GM20431 (cell line): ENCODE measurements at regions not wholly inside any gene's neighbourhood (a gene's known extent, or its start where the extent isn't known, plus 50 kb on each side); places are given as distances from the start of the nearest gene placed in this dataset.

Experiments
- in situ Hi-C: fragments of 300-500 bp; cut with MseI, MboI; formaldehyde crosslinking; loops from one replicate; pipeline ENCODE4 v1.15.0; 2020; ENCODE audit warnings: low sequenced_read_pairs; ENCODE audit not compliant: unreplicated experiment

- in situ Hi-C loops: no loop called here
These were observed 256.2 kb upstream of the MANEA start for GRCh38 chr6:95321126-95321525.

DNA sequence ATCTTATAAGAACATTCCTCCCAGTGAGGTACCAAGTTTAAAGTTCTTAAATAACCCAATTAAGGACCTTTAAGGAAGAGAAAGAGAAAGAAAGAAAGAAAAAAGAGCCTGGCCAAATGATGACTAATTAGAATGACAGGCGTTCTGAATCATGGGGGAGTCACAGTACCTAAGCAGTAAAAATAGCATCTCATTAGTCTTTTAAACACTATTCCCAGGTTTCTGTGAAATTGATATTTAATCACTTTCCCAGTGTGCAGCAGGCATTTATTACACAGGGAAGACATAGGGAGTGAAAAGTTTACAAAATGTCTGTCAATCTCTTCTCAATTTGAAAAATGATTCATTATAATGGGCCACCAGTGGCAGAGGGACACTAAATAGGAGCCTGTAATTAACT is 251.4 kb upstream of the MANEA start:
- in situ Hi-C loops: no loop called here

DNA sequence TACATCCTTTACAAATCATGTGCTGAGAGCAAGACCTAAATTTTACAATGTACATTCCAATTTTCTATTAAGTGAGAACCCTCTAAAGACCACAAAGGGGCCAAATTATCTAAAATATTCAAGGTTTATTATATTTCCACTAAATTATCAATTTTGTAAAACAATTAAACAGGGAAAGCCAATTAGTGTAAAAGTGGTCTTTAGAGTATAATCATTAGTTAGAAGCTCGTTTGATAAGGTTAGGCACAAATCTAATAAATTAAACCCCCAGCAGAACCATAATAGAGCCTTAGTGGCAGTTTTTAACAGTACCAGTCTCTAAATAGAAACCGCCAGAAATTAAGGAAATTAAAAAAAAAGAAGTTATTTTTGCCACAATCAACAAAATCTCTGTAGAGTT is 249.1 kb upstream of the MANEA start:
- in situ Hi-C loops: no loop called here

GRCh38 chr6:95352064-95352795 is 225.1 kb upstream of the MANEA start:
- in situ Hi-C loops: no loop called here

DNA sequence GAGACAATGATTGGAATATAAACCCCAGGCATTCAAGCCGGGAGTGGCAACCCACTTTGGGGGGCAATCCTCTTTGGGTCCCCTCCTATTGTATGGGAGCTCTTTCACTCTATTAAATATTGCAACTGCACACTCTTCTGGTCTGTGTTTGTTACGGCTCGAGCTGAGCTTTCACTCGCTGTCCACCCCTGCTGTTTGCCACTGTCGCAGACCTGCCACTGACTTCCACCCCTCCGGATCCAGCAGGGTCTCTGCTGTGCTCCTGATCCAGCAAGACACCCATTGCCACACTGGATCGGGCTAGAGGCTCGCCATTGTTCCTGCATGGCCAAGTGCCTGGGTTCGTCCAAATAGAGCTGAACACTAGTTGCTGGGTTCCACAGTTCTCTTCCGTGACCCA is 222.8 kb upstream of the MANEA start:
- in situ Hi-C loops: no loop called here

DNA sequence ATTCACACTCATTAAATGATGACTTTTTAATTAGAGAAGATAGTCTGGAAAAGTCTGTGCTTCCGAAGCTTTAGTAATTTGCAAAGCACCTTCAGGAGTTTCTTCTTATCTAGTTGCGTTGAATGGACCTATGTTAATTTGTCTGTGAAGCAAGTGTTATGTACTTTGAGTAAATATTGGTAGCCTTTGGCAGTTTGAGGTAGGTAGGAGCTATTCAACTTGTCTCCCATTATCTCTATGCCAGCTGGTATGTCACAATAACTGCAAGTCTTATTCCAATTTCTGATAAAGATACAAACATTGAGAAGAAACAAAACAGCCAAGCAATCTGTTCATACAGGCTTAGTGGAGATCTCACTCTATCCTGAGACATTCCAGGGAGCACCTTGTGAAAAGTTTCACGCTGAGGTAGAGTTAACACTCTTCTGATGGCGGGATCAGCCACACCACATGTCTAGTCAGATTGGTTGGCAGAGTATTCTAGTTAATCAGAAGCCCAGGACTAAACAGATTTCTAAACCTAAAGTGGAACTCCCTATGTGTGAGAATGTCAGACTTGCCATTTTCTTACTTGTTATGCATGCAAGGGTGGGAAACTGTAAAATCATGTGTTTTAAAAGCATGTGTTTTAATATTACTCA is 219.8 kb upstream of the MANEA start:
- in situ Hi-C loops: no loop called here

DNA sequence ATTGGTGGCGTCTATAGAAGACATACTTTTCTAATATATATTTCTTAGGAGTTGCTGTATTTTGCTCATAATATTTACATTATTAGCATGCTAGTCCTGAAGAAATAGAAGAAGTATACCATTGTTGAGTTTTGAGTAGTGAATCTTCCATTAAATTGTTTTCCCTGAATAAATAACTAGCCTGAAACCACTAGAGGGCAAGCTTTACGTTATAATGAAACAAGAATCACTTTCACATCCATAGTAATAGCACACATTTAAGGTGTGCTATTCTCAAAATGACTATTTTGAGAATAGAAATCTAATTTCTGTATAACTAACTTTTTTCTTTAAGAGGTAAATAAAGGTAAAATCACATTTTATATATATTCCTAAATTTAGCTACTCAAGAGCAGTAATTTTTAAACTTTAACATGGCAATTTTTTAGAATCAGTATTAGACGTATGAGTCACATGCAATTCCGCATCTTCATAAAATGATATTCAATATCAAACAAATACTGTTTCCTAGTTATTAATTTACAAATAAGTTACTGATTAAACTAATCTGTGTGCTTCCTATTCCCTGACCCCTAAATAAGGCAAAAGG is 213.2 kb upstream of the MANEA start:
- in situ Hi-C loops: no loop called here

DNA sequence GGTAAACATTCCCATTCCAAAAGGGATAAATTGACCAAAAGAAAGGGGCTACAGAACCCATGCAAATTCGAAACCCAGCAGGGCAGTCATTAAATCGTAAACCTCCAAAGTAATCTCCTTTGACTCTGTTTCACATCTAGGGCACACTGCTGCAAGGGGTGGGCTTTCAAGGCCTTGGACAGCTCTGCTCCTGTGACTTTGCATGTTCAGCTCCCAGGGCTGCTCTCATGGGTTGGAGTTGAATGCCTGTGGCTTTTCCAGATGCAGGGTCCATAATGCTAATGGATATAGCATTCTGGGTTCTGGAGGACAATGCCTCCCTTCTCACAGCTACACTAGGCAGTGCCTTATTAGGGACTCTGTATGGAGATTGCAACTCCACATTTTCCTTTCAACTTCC is 211.9 kb upstream of the MANEA start:
- in situ Hi-C loops: no loop called here

GRCh38 chr6:95366414-95366813 is 210.9 kb upstream of the MANEA start:
- in situ Hi-C loops: no loop called here

GRCh38 chr6:95383878-95384277 is 193.5 kb upstream of the MANEA start:
- in situ Hi-C loops: no loop called here

- in situ Hi-C loops: no loop called here
These were observed 192.3 kb upstream of the MANEA start for GRCh38 chr6:95384988-95385387.

DNA sequence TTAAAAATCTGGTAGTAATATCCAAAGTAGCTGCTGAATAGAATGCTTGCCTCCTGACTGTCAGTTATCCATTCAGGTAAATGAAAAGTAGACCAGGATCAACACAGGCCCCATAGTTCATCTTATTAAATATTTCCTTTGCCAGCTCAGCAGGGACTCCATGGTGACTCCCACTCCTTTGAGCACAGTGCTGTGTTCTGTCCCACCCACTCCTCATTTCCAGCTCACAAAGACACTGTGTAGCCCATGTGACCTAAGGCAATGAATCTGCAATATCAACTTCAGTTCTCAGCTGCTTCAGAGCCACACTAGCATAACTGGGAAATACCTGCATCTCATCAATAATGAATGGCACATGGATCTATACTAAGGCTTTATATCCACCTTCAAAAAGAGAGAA is 189.5 kb upstream of the MANEA start:
- in situ Hi-C loops: no loop called here

GRCh38 chr6:95404777-95405176 is 172.6 kb upstream of the MANEA start:
- in situ Hi-C loops: no loop called here

DNA sequence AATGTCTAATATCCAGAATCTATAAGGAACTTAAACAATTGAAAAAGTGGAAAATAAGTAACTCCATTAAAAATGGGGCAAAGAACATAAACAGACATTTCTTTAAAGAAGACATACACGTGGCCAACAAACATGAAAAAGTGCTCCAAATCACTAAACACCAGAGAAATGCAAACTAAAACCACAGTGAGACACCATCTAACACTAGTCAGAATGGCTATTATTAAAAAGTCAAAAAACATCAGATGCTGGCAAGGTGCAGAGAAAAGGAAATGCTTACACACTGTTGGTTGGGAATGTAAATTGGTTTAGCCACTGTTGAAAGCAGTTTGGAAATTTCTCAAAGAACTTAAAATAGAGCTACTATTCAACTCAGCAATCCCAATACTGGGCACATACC is 169.2 kb upstream of the MANEA start:
- in situ Hi-C loops: no loop called here

DNA sequence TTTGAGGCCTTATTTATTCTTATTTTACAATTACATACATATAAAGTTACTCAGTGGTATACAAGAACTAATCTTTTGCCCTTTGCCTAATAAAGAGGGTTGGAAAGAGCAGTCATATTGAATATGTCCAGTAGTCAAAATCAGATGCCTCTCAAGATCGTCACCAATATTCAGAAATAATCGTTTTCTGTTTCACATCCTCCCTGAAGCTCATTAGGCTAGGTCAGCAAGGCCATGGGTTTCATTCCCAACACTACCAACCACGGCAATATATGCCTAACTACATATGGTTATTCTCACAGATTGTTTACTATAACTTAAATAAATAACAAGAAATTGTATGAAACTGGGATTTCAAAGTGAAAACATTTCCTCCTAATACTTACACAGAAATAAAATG is 167.2 kb upstream of the MANEA start:
- in situ Hi-C loops: no loop called here

DNA sequence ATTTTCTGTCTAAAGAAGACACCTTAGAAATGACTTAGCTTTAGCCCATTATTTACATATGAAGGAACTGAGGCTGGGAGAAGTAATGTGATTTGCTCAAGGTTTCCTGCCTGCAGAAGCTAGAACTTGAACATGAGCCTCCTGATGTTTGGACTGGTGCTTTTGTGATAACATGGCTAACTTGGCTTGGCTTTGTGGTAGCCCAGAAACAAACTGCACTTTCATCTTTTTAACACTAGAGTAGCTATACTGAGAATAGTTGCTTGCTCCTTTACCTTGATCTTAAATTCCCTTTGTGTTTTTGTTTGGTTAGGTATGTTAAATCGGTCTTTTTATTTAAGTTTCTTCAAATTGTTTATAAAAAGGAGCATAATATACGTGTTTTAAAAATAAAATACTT is 163.5 kb upstream of the MANEA start:
- in situ Hi-C loops: no loop called here

GRCh38 chr6:95417856-95418255 is 159.5 kb upstream of the MANEA start:
- in situ Hi-C loops: no loop called here

DNA sequence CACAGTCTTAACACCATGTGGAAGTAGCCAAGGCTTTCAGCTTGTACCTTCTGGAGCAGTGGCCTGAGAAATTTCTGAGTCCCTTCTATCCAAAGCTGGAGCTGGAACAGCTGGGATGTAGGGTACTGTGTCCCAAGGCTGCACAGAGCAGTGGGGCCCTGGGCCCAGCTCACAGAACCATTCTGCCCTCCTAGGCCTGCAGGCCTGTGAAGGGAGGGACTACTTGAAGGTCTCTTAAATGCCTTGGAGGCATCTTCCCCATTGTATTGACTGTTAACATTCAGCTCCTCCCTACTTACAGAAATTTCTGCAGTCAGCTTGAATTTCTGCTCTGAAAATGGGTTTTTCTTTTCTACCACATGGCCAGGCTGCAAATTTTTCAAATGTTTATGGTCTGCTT is 156.5 kb upstream of the MANEA start:
- in situ Hi-C loops: no loop called here

DNA sequence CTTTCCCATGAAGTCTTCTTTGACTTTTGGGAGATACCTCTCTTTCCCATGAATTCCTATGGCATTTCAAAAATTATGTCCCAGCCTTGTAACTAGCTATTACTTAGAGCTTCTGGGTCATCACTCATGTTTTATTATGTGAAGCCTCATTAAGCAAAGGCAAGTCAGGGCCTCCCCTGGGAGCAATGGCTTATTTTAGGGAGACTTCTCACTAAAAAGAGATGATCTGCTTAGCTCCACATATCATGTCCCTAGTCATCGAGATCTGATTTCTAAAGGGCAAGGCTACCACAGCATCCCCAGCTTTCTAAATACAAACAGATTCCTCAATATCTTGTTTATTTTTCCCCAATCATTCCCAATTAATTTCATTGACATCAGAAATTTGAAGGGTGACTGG is 154.0 kb upstream of the MANEA start:
- in situ Hi-C loops: no loop called here

DNA sequence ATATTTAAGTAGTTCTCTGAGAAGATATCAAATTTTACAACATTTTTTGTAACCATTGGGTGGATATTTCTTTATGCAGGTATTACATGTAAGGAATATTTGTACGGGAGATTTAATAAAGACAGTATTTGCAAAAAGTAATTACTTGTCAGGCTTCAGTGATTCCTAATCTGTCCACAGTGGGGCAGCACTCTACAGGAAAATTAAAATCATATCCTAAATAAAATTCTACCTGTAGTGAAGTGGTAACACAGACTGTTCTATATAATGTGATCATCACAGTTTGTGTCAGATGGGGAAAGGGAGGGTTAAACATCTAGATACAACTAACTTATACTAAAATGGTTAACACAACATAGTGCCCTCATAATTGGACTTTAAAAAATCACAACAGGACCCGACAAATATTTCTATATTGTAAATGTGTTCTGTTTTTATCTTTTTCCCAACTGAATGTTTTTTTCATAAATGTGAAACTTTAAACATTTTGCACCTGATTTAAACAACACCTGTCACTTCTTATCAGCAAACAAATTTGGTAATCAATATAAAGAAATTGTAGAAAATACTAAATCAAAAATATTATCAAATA is 145.6 kb upstream of the MANEA start:
- in situ Hi-C loops: loop anchor here (25.0 kb wide), 1 partner anchor 456 kb away; no protein-coding TSS in a partner anchor

- in situ Hi-C loops: loop anchor here (25.0 kb wide), 1 partner anchor 448 kb away; no protein-coding TSS in a partner anchor
These were observed 137.6 kb upstream of the MANEA start for GRCh38 chr6:95439741-95440140.
